ENCODE measurements at regions not wholly inside any gene's neighbourhood (a gene's known extent, or its start where the extent isn't known, plus 50 kb on each side); places are given as distances from the start of the nearest gene placed in this dataset.

DNA sequence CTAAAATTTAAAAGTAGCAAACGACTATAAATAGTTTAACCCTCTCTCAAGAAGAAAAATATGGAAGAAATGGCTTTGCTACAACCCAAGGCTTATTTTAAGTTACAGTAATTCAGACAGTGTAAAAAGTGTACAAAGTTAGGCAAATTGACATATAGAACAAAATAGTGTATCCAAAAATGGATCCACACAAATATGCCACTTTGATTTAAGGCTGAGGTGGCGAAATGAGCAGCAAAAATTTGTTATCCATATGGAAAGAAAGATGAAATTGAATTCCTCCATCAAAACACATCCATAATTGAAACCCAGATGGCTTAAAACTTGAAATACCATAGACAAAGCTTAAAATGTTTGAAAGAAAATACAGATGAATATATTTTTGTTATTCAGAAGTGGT, 540.8 kb downstream of the BRINP3 start:
- DNase-seq = no peak

DNA sequence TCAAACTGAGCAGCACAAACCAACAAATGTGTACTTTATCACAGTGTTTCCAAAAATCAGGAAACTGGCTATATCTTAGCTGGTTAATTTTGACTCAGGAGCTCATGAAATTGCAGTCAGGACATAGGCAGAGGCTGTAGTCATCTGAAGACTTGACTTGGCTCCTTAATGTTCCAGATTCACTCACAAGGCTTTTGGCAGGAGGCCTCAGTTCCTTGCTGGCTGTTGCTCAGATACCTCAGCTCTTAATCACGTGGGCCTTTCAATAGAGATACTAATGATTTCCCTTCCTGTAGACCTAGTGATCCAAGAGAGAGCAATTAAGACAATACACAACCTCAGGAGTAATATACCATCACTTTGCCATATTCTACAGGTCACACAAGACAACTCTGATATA, 537.7 kb downstream of the BRINP3 start:
- peak in 1 of 51 donors; percentile 12 for DNase-seq

DNA sequence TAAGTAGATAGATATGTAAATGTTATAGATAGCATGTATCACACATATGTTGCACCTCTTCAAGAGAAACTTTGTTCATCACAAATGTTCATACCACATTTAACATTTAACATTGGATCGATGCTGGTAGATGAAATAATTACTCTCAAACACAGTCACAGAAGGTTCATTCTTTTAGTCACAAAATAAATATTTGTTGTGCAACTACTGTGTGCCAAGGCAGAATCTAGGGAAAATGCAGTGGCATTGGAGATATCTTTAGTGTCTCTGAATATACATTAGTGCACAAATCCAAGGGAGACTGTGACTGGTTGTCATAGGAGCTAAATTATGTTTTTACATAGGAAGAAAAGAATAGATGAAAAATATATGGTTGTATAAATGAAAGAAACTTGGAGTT, 535.7 kb downstream of the BRINP3 start:
- DNase-seq = no peak

DNA sequence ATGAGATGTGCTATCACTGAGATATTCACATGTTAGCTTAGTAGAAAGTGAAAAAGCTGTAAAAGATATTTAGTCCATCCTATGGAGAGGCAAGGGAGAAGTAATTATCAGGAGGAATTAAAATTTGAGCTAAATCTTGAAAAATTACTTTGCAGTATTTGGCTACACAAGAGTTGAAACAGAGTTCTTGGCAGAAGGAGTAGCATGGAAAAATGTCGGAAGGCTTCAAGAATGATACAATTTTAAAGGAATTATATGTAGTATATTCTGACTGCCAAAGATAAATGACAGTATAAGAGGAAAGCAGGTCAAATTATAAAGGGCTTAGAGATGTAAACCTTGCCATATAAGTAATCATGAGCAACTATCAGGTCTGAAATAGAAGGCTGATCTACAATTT, 518.9 kb downstream of the BRINP3 start:
- DNase-seq = no peak

DNA sequence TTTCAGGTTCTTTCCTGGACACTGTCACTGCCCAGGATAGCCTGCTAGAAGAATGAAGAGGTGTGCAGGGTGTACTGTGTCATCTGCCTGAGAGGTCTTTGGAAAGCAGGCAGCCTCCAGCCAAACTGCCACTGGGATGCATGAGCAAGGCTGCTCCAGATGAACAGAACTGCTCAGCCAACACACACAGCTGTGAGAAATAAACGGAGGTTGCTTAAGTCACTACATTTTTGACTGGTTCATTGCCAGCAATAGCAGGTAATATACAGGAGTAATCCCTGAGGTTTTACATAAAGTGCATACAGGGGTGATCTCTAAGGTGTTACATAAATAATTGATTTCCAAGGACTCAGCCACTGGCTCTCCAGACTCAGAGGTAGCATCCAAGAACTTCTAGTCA, 516.9 kb downstream of the BRINP3 start:
- no peak for DNase-seq

DNA sequence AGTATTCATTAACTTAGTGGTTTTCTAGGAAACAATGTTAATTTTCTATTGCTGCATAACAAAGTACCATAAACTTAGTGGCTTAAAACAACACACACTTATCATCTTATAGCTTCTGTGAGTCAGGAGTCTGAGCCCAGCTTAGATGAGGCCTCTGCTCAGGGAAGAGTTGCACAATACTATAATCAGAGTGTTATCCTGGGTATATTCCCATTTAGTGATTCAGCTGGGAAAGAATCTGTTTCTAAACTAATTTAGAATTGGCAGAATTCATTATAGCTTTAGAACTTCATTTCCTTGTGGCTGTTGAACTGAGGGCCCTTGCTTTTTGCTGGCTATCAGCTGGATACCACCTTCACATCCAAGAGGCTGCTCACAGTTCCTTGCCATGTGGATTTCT, 515.5 kb downstream of the BRINP3 start:
- no peak for DNase-seq

DNA sequence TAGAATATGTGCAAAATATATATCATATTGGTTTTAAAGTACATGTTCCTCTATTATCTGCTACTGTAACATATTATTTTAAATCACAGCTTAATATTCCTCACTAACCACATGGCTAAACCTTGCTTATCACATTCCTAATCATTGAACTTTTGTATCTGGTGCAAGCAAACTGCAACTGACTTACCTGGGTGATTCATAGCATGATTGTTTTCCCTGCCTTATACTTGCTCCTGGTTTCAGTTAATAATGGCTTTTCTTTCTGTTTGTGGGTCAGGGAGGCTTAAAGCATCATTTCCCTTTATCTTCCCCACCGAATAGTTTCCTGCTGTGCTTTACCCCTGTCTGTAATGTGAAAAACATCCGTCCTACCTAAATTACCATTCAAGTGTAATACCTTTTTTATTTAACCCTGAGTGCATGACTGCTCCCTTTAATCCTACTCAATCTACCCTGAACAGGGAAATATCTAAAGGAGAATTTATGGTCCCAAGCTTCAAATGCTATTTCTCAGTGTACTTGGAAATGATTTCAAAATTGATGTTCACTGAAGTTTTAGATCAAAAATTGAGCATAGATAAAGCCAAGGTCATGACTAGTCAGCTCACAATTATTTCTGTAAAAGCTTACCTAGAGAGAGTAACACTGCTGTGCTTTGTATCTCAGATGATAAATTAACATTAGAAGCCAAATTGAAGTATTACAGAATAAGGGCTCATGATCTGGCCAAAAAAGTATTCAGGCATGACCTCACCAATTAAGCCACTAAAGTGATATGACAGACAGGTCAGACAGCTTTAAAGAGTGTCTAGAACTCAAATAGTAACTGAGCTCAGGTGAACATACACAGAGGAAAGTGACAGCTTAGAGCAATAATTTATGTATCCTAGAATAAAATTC, 507.1 kb downstream of the BRINP3 start:
- no peak for DNase-seq

DNA sequence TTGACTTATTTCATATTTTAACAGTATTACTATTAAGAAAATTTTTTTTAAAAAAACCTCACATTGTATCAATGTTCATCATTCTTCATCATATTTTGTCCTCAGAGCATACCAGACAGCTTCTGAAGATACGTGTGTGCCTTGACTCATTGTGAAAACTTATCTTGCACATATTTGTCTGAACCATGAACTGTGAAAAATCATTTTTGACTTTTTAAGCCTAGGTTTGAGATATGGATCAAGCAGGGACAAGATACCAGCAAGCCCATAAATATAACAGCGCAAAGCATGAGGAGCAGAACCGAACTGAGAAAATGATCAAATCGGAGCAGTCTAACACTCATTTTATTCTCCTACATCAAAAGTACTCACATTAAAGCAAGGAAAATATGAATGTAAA, 506.0 kb downstream of the BRINP3 start:
- DNase-seq = no peak

DNA sequence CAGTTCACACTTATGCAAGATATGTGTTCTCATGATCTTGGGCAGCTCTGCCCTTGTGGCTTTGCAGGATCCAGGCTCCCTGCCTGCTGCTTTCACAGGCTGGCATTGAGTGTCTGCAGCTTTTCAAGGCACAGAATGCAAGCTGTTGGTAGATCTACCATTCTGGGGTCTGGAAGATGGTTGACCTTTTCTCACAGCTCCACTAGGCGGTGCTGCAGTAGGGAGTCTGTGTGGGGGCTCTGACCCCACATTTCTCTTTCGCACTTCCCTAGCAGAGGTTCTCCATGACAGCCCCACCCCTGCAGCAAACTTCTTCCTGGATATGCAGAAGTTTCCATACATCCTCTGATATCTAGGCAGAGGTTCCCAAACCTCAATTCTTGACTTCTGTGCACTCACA, 500.5 kb downstream of the BRINP3 start:
- no peak for DNase-seq

DNA sequence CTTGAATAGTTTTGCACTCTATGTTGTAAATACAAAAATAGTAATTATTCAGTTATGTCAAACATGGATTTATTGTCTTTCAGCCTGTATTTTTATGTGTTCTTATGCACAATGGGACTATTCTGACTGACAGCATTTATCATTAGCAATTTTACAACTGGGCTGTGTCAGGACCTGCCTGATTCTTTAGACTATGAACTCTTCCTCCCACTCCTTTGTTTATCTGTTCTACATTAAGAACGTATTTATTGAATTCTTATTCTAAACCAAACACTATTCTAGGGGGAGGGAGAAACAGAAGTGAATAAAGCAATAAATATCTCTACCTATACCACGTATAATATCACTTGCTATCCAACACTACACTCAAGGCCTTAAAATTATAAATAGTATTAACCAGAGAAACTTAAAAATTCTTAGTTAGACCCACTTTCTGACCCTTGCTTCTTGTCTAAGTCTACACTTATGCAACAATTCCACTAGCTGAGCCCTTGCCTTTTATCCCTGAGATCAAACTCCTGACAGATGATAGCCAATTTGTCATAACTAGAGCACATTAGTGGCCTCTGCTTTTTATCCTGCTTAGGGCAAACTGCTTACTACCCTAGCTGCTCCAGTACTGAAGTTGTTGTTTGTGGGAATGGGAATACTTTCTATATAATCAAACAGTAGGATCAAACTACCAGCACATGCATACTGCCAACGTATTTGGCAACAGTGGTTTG, 494.3 kb downstream of the BRINP3 start:
- no peak for DNase-seq

DNA sequence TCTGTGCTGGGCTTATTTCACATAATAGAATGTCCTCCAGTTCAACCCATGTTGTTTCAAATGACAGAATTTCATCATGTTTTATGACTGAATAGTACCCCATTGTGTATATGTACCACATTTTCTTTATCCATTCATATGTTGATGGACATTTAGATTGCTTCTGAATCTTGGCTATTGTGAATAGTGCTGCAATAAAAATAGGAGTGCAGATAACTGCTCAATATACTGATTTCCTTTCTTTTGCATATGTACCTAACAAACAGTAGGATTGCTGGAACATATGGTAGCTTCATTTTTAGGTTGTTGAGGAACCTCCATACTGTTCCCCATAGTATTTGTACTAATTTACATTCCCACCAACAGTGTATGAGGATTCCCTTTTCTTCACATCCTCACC, 491.1 kb downstream of the BRINP3 start:
- no peak for DNase-seq

DNA sequence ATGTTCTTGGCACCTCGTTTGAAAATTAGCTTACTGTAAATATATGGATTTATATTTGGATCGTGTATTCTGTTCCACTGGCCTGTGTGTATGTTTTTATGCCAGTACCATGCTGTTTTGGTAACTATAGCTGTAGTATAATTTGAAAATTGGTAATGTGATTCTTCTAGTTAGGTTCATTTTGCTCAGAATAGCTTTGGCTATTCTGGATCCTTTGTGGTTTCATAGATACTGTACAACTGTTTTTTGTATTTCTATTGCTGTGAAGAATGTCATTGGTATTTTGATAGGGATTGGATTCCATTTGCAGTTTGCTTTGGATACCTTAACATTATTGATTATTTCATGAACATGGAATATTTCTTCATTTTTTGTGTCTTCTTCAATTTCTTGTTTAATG, 490.2 kb downstream of the BRINP3 start:
- no peak for DNase-seq

DNA sequence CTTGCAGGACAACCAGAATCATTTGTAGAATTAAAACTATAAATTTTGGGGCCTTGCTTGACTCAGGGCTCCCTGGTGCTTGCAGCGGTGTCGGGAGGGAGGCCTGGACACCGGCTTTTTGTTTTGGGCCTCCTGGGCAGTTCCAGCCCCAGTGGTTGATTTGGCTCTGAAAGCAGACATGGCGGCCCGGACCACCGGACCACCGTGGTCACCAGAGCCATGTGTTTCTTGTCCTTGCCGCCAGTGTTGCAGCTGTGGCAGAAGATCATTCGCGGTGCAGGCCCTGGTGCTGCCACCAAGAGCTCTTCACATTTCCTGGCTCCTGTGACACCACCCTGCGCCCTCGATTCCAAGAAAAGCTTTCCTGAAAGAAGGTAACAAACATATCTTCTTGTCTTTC, 484.8 kb downstream of the BRINP3 start:
- no peak for DNase-seq

DNA sequence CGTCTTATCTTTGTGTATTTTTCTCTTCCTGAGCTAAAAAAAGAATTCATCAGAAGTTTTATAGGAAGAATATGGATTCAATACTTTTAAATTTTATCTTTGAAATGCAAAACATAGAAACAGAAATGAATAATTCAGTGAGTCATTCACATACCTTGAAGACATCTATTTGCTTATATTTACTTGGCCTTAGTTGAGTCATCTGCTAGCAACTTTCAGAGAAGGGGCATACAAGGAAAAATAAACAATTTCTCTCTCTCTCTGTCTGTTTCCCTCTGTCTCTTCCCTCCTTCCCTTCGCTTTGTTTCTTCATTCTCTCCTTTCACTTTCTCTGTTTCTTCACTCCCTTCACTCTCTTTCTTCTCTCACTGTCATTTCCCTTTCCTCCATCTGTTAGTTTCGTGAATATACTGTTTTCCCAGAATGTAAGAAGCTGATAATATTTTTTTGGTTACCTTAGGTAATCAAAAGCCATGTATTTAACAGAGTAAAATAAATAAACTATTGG, 477.2 kb downstream of the BRINP3 start:
- no peak for DNase-seq

DNA sequence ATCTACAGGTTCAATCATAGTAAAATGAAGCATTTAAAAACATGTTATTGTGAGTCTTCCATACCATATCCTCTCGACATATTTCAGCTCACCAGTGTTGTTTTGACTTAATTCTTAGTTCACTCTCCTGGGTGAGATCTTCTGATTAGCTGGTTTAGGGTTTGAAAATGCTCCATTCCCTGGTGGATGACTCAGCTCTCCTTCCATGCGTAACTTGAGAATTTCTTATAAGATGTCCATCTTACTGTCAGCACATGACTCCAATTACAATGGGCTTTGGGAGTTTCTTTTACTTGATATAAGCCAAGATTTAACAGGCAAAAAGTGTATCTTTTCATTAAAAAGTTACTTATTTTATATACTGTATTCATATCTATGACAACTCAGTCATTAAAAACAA, 476.5 kb downstream of the BRINP3 start:
- no peak for DNase-seq

DNA sequence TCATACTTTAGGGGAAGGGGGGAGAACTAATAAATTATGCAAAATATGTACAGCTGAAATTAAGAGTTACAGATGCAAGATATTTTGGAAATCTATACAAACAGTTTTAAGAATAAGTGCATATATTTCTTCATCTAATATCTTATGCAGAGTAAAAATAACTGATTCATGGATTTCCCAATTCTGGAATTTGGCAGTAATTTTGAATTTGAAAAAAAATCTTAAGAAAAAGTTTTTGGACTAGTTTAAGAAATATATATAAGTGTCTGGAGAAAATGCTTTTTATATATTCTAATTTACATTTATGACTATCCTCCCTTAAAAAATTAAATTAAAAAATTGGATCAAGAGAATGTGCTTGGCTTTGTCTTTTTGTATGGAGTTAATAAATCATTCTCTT, 474.3 kb downstream of the BRINP3 start:
- DNase-seq = no peak

DNA sequence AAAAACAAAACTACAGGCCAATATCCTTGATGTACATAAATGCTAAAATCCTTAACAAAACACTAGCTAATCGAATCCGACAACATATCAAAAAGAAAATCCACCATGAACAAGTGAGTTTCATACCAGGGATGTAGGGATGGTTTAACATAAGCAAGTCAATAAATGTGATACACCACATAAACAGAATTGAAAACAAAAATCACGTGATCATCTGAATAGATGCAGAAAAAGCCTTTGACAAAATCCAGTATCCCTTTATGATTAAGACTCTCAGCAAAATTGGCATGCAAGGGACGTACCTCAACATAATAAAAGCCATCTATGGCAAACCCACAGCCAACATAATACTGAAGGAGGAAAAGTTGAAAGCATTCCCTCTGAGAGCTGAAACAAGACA, 466.1 kb downstream of the BRINP3 start:
- no peak for DNase-seq

DNA sequence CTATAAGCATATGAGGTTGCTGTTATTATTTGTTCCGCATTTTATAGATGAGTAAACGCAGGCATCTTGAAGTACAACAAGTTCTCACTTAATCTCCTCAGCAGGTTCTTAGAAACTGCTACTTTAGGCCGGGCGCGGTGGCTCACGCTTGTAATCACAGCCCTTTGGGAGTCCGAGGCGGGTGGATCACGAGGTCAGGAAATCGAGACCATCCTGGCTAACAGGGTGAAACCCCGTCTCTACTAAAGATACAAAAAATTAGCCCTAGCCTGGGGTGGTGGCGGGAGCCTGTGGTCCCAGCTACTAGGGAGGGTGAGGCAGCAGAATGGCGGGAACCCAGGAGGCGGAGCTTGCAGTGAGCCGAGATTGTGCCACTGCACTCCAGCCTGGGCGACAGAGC, 458.5 kb downstream of the BRINP3 start:
- DNase-seq = peak in 1 of 51 donors; percentile 0

DNA sequence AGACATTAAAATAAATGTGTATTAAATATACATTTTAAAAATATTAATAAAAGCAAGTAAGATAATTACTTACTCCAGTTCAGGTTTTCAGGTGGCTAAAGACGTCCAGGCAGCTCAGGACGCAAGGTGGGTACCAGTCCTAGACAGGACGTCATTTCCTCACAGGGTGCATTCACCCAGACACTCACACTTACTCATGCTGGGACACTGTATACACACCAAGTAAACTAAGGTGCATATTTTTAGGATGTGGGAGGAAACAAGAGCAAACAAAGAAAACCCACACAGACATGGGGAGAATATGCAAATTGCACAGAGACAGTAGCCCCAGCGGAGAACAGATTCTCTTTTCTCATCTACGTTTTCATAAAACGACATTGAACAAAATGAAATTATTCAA, 457.9 kb downstream of the BRINP3 start:
- no peak for DNase-seq

DNA sequence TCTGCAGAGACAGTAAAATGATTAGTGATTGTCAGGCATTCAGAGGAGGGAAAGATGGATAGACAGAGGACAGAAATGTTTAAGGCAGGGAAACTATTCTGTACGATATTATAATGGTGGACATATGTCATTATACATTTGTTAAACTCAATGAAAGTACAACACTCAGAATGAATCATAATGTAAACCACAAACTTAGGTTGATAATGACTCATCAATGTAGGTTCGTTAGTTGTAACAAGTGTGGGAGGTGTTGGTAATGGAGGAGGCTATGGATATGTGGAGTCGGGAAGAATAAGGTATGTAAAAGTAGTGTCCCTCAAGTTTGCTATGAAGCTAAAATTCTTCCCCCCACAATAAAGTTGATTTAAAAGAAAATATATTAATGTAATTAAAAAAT, 455.0 kb downstream of the BRINP3 start:
- no peak for DNase-seq

DNA sequence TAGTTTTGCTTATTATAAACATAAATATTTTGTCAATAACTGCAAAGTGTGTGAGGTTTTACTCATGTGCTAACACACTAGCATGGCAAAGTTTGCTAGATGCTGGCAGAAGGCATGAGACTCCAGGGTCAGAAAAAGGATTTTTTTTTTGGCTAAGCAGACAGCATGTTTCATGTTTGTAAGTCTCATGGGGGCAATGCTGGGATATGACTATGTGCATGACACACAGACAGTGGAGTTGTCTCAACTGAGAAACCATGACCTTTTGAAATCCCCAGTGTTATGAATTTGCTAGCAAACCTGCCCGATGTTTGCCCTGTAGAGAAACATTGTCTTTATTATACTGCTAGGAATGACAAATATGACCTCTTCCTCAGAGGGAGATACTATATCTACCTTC, 448.2 kb downstream of the BRINP3 start:
- no peak for DNase-seq

DNA sequence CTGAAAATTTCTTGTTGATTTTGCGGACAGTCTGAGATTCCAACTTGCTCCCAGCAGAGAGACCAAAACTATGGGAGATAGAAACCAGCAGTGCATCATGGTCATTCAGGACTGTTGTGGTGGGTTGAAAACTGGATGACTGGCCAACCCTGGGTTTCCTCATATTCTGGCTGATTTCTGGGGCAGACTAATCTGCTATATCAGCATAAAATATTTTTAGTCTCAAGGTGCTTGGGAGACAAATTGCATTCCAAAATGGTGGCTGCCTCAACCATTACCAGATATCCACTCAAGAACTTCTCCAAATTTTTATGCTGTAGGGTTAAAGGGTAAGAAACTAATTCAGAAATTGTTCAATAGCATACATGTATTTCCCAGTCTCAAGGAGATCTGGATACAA, 434.0 kb downstream of the BRINP3 start:
- DNase-seq = no peak

DNA sequence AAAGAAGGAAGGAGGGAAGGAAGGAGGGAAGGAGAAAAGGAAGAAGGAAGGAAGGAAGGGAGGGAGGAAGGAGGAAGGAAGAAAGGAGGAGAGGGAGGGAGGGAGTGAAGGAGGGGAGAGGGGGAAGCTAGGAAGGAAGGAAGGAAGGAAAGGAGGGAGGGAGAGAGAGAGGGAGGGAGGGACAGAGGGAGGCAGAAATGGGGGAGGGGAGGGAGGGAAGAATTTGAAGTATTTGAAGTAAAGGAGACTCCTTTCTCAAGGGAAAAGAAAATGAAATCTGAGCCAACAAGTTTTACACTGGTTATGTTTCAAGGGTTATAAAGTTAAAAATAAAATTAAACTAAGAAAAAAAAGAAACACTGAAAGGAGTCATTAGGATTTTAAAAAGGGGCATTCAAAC, 431.4 kb downstream of the BRINP3 start:
- DNase-seq = no peak
